GM20000 (cell line): ENCODE measurements at regions not wholly inside any gene's neighbourhood (a gene's known extent, or its start where the extent isn't known, plus 50 kb on each side); places are given as distances from the start of the nearest gene placed in this dataset.

Experiments
- DNase-seq: peaks from one replicate; pipeline ENCODE4 v3.0.0; 2012; ENCODE audit warnings: low spot score
- TF ChIP-seq, protein P1 (sequence below): IDR thresholded peaks from 2 replicates; pipeline ENCODE4 v1.5.1; 2012; ENCODE audit warnings: mild to moderate bottlenecking, control low read depth; ENCODE audit errors: extremely low read depth, missing control alignments

DNA sequence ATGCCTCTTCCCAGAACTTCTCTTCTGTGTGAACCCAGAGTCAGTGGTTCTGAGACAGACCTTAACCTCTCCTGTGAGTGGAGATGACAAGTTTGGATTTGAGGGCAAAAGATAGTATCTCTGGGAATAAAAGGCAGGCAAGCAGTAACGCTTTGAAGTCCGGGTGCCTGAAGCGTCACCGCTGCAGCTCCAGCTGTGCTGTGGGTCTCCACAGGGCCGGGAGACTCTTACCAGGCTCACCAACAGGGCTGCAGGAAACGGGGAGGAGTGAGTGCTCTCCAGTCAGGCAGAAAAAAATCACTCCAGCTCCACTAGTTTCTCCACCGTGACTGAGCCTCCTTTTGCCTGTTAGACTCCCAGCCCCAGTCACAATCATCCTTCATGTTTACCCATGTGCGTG is 79.7 kb upstream of the MAP4K4 start:
- no peak for DNase-seq
- TF ChIP-seq, protein P1, sequence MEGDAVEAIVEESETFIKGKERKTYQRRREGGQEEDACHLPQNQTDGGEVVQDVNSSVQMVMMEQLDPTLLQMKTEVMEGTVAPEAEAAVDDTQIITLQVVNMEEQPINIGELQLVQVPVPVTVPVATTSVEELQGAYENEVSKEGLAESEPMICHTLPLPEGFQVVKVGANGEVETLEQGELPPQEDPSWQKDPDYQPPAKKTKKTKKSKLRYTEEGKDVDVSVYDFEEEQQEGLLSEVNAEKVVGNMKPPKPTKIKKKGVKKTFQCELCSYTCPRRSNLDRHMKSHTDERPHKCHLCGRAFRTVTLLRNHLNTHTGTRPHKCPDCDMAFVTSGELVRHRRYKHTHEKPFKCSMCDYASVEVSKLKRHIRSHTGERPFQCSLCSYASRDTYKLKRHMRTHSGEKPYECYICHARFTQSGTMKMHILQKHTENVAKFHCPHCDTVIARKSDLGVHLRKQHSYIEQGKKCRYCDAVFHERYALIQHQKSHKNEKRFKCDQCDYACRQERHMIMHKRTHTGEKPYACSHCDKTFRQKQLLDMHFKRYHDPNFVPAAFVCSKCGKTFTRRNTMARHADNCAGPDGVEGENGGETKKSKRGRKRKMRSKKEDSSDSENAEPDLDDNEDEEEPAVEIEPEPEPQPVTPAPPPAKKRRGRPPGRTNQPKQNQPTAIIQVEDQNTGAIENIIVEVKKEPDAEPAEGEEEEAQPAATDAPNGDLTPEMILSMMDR = no peak

DNA sequence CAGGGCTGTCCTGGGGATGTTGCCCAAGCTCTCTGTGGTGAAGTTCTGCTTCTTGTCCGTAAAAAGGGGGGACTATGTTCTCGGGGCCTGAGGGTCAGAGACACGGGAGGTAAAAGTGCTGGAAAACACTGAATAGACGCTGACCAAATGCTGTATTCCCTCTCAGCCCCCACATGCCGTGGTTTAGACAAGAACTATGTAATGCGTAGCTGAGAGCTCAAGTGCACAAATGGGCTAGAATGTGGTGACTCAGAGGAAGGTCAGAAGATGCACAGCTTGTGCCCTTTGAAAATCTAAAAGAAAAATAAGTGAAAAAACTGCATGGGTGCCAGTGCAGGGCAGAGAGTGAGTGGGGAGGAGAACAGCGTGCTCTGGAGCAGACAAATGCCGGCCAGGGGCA is 80.3 kb upstream of the MAP4K4 start:
- TF ChIP-seq, protein P1 = no peak
- DNase-seq = no peak

DNA sequence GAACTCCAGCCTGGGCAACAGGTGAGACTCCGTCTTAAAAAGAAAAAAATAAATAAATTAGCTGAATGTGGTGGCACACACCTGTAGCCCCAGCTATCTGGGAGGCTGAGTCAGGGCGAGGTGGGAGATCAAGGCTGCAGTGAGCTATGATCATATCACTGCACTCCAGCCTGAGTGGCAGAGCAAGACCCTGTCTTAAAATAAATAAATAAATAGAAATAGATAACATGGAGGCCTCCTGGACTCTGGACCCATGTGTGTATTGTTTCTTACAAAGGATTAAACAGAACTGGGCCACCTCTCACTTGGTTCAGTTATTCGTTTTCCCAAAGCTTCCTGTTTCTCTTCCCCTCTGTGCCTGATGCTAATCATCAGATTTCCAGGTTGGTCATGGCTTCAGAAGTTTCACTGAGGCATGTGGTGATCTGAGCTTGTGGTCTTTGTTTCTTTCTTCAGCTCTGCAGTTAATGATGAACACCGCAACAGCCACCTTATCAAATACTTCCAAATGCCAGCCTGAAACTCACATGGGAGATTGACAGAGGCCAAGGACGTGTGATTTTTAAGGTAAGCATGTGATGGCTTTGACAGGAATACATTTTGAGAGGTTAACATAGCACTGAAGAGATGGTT is 83.3 kb upstream of the MAP4K4 start:
- TF ChIP-seq, protein P1 = no peak
- no peak for DNase-seq

DNA sequence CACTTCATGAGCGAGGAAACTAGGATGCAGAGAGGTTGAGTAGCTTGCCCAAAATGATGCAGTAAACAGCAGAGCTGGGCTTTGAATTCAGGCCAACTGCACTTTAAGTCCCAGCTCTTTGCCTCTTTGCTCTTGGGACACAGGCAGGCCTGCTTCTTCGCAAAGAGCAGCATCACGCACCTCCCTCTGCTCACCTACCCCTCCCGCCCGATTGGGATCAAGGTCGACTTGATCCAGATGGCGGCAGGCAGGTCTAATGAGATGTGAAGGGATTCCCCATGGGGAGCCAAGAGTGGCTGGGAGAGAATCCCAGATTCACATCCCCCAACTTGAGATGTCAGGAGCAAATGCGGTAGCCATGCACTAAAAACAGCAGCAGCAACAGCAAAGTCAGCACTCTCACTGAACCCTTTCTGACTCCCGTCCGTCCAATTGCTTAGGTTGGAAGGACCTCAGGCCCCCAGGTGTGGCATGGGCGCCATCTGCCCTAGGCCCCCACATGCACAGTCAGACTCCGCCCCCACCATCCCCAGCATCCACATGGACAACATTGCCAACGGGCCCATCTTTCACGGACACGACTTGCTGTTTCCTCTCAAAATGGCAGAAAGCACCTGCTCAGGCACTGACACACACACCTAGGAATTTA is 84.3 kb upstream of the MAP4K4 start:
- no peak for DNase-seq
- TF ChIP-seq, protein P1 = no peak

DNA sequence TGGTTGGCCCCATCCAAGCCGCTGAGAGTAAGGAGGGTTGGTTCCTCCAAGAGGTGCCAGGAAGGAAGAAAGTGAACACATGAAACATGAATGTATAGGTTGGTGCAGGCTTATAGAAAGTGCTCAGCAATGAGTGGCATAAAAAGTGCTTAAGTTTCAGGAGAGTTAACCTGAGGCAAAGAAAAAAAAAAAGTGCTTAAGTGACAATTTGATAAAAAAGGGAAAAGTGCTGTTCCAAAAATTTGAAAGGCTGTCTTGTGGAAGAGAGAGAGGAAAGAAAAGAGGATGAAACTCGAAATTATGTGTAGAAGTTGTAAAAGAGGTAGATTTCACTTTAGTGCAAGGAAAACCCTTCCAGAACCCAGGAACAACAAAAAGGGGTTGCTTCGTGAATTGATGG is 85.5 kb upstream of the MAP4K4 start:
- TF ChIP-seq, protein P1 = no peak
- DNase-seq = no peak

DNA sequence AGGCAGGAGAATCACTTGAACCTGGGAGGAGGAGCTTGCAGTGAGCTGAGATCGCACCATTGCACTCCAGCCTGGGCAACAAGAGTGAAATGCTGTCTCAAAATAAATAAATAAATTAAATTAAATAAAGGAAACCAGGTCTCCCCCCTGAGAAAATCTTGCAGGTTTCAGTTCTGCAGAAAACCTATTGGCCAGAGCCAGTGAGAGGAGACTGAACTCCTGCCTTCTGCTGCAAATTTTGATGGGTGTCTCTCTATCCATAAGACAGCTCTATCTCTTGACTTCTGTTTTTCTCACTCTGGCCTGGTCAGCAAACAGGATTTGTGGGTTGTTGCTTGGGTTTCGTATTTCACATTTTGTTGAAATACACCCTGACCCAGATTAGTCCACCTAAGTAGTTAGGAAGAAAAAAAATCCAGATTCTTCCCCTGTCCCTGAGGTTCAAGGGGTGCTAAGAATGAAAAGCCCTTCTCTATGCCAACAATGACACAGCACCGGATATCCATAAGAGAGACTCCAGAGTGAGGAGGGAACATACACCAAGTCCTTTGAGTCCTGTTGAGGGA is 86.7 kb upstream of the MAP4K4 start:
- TF ChIP-seq, protein P1 = no peak
- DNase-seq = no peak

DNA sequence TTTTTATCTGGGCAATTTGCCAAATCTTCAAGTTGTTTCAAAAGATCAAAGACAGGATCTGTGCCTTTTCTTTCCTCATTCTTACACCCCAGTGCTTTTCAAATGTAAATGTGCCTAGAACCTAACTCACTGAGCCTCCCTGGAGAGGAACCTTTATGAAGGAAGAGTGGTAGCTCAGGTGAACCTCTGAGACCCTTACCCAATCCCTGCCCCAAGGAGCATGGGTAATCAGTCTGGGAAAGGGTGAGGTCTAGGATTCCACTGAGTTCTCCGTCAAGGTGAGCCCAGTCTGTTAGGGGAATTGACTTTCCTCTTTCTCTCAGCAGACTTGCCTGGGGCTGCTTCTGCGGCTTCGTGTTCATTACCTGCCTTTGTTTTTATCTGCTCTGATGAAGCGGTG is 88.1 kb upstream of the MAP4K4 start:
- DNase-seq = no peak
- TF ChIP-seq, protein P1 = no peak
